DOHH2 (cell line): ENCODE measurements at regions not wholly inside any gene's neighbourhood (a gene's known extent, or its start where the extent isn't known, plus 50 kb on each side); places are given as distances from the start of the nearest gene placed in this dataset.

ENCODE experiments used
- CTCF ChIP-seq: fragments of 200-600 bp; sonication (generic); IDR thresholded peaks from one replicate; pipeline ENCODE4 v1.5.1; 2014; ENCODE audit warnings: antibody characterized with exemption, mild to moderate bottlenecking, low read depth, low read length; ENCODE audit not compliant: poor library complexity, severe bottlenecking
- EZH2phosphoT487 ChIP-seq: fragments of 200-600 bp; sonication (generic); IDR thresholded peaks from 2 replicates; pipeline ENCODE4 v1.6.1; 2017; ENCODE audit warnings: borderline replicate concordance, mild to moderate bottlenecking, antibody characterized with exemption, low read length, moderate library complexity, mixed read lengths

- no peak for TF ChIP-seq CTCF
- TF ChIP-seq EZH2phosphoT487, result no peak
Observed at GRCh38 chr1:224874775-224875174, 54.7 kb upstream of the DNAH14 start.
